ENCODE measurements at regions not wholly inside any gene's neighbourhood (a gene's known extent, or its start where the extent isn't known, plus 50 kb on each side); places are given as distances from the start of the nearest gene placed in this dataset.

- TF ChIP-seq, protein P1, sequence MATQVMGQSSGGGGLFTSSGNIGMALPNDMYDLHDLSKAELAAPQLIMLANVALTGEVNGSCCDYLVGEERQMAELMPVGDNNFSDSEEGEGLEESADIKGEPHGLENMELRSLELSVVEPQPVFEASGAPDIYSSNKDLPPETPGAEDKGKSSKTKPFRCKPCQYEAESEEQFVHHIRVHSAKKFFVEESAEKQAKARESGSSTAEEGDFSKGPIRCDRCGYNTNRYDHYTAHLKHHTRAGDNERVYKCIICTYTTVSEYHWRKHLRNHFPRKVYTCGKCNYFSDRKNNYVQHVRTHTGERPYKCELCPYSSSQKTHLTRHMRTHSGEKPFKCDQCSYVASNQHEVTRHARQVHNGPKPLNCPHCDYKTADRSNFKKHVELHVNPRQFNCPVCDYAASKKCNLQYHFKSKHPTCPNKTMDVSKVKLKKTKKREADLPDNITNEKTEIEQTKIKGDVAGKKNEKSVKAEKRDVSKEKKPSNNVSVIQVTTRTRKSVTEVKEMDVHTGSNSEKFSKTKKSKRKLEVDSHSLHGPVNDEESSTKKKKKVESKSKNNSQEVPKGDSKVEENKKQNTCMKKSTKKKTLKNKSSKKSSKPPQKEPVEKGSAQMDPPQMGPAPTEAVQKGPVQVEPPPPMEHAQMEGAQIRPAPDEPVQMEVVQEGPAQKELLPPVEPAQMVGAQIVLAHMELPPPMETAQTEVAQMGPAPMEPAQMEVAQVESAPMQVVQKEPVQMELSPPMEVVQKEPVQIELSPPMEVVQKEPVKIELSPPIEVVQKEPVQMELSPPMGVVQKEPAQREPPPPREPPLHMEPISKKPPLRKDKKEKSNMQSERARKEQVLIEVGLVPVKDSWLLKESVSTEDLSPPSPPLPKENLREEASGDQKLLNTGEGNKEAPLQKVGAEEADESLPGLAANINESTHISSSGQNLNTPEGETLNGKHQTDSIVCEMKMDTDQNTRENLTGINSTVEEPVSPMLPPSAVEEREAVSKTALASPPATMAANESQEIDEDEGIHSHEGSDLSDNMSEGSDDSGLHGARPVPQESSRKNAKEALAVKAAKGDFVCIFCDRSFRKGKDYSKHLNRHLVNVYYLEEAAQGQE (tag by site-specific recombination; IDR thresholded peaks at IDR 0.05): no peak
- no peak for TF ChIP-seq ZNF184 (tag by site-specific recombination; IDR thresholded peaks at IDR 0.05)
- no peak for TF ChIP-seq ZNF707 (tag by site-specific recombination; IDR thresholded peaks at IDR 0.05)
These were observed 88.7 kb upstream of the HPF1 start for GRCh38 chr4:169846396-169846795.
